ENCODE measurements at regions not wholly inside any gene's neighbourhood (a gene's known extent, or its start where the extent isn't known, plus 50 kb on each side); places are given as distances from the start of the nearest gene placed in this dataset.
"Not testable (repeated sequence)": the region's sequence is repeated elsewhere in the genome, so short reads cannot be mapped to it uniquely, and the experiment has no call there.

DNA sequence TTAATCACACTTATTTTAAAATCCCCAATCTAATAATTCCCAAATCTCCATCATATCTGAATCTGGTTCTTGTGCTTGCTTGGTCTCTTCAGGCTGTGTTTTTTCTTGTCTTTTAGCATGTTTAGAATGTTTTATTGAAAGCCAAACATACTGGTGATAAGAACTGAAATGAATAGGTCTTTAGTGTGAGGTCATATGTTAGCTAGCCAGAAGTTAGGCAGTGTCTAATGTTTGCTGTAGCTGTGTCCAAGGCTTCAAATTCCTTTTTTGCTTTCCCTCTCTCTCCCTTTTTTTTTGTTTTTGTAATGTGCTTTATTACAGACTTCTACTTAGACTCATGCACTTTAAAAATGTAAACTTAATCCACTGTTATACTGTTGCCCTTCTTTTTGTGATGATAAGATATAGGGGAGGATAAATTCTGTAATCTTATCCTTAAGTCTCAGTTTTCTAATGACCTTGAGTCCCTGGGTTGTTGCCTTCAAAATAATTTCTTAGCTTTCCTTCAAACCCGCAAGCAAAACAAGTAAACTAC lies 725.1 kb downstream of the BRINP3 start:
- no peak overlapping the region for H3K27ac ChIP-seq
- no peak overlapping the region for H2AFZ ChIP-seq
- TF ChIP-seq EZH2phosphoT487 (IDR thresholded peaks at IDR 0.05; ENCODE audit: insufficient read depth, low read depth) (no peak), EZH2 (IDR thresholded peaks at IDR 0.05; ENCODE audit: insufficient read depth, poor library complexity, severe bottlenecking) (no peak)
- no peaks in the 10 kb centered on the region for H3K27me3 ChIP-seq (replicated peaks; ENCODE audit: insufficient read depth)
- in situ Hi-C loops (cut with MboI), result no loop called here
- 68 to 83% methylated on average over 1 of the region's 1 CpG for WGBS, 2 experiments (ENCODE audit: low coverage in 1 of 2, low lambda C conversion rate in 2 of 2, missing lambda C conversion rate in 2 of 2)
- no peak overlapping the region for H3K4me2 ChIP-seq (ENCODE audit: unreplicated experiment)
- no peak for DNase-seq
- no peaks in the 10 kb centered on the region for H3K36me3 ChIP-seq (ENCODE audit: low read depth)
- H3K9ac ChIP-seq, result no peak overlapping the region
- no peaks in the 10 kb centered on the region for H3K9me2 ChIP-seq (ENCODE audit: insufficient read depth)
- H3K4me1 ChIP-seq (ENCODE audit: insufficient read depth), result no peaks in the 10 kb centered on the region
- H3K9me3 ChIP-seq (ENCODE audit: low read depth), result peaks cover 7% of the 10 kb centered on the region
- H3F3A ChIP-seq (ENCODE audit: insufficient read depth), result no peaks in the 10 kb centered on the region
- H3K4me3 ChIP-seq, result no peak overlapping the region
- H3K79me2 ChIP-seq (ENCODE audit: insufficient read depth), result no peaks in the 10 kb centered on the region
- H4K20me1 ChIP-seq (ENCODE audit: insufficient read depth), result no peaks in the 10 kb centered on the region

DNA sequence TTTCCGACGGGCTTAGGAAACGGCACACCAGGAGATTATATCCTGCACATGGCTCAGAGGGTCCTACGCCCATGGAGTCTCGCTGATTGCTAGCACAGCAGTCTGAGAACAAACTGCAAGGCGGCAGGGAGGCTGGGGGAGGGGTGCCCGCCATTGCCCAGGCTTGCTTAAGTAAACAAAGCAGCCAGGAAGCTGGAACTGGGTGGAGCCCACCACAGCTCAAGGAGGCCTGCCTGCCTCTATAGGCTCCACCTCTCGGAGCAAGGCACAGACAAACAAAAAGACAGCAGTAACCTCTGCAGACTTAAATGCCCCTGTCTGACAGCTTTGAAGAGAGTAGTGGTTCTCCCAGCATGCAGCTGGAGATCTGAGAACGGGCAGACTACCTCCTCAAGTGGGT lies 722.6 kb downstream of the BRINP3 start:
- H3K36me3 ChIP-seq (ENCODE audit: low read depth); H3K9me3 ChIP-seq (ENCODE audit: low read depth); in situ Hi-C loops (cut with MboI); H3K9me2 ChIP-seq (ENCODE audit: insufficient read depth); H4K20me1 ChIP-seq (ENCODE audit: insufficient read depth); H3K4me1 ChIP-seq (ENCODE audit: insufficient read depth); H3K4me2 ChIP-seq (ENCODE audit: unreplicated experiment); H2AFZ ChIP-seq; H3K27me3 ChIP-seq (replicated peaks; ENCODE audit: insufficient read depth); H3K27ac ChIP-seq; DNase-seq; H3K4me3 ChIP-seq; H3K79me2 ChIP-seq (ENCODE audit: insufficient read depth); H3K9ac ChIP-seq; H3F3A ChIP-seq (ENCODE audit: insufficient read depth): not testable (repeated sequence)
- 22 to 26% methylated on average over 9 of the region's 9 CpGs for WGBS, 2 experiments (ENCODE audit: low coverage in 1 of 2, low lambda C conversion rate in 2 of 2, missing lambda C conversion rate in 2 of 2)

- 5 to 11% methylated on average over 2 of the region's 2 CpGs for WGBS, 2 experiments (ENCODE audit: low coverage in 1 of 2, low lambda C conversion rate in 2 of 2, missing lambda C conversion rate in 2 of 2)
- no peaks in the 10 kb centered on the region for H3K9me2 ChIP-seq (ENCODE audit: insufficient read depth)
- H4K20me1 ChIP-seq (ENCODE audit: insufficient read depth), result no peaks in the 10 kb centered on the region
- no peaks in the 10 kb centered on the region for H3F3A ChIP-seq (ENCODE audit: insufficient read depth)
- H3K9me3 ChIP-seq (ENCODE audit: low read depth), result no peaks in the 10 kb centered on the region
- DNase-seq, result no peak
- no peak overlapping the region for H3K4me3 ChIP-seq
- no peak overlapping the region for H3K27ac ChIP-seq
- H3K79me2 ChIP-seq (ENCODE audit: insufficient read depth), result no peaks in the 10 kb centered on the region
- H3K9ac ChIP-seq, result no peak overlapping the region
- TF ChIP-seq EZH2phosphoT487 (IDR thresholded peaks at IDR 0.05; ENCODE audit: insufficient read depth, low read depth), result no peak
- no peak for TF ChIP-seq EZH2 (IDR thresholded peaks at IDR 0.05; ENCODE audit: insufficient read depth, poor library complexity, severe bottlenecking)
- no peaks in the 10 kb centered on the region for H3K36me3 ChIP-seq (ENCODE audit: low read depth)
- H3K4me2 ChIP-seq (ENCODE audit: unreplicated experiment), result no peak overlapping the region
- in situ Hi-C loops (cut with MboI), result no loop called here
- H3K27me3 ChIP-seq (replicated peaks; ENCODE audit: insufficient read depth), result no peaks in the 10 kb centered on the region
- no peak overlapping the region for H2AFZ ChIP-seq
- H3K4me1 ChIP-seq (ENCODE audit: insufficient read depth), result no peaks in the 10 kb centered on the region
These were observed 713.0 kb downstream of the BRINP3 start for GRCh38 chr1:189764391-189765320.

DNA sequence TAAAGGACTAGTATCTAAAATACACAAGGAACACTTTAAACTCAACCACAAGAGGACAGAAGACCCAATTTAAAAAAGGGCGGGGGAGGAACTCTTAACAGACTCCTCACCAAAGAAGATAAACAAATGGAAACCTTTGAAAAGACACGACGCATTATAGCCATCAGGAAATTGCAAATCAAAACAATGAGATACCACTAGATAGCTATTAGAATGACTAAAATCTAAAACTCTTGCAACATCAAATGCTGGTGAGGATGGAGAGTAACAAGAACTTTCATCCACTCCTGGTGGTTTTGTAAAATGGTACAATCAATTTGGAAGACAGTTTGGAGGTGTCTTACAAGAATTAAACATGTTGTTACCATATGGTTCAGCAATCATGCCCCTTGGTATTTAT lies 708.2 kb downstream of the BRINP3 start:
- WGBS, 2 experiments (ENCODE audit: low coverage in 1 of 2, low lambda C conversion rate in 2 of 2, missing lambda C conversion rate in 2 of 2), result 8 to 12% methylated on average over 3 of the region's 3 CpGs
- H3F3A ChIP-seq (ENCODE audit: insufficient read depth), result no peaks in the 10 kb centered on the region
- H3K9ac ChIP-seq, result no peak overlapping the region
- H3K36me3 ChIP-seq (ENCODE audit: low read depth), result no peaks in the 10 kb centered on the region
- H3K4me1 ChIP-seq (ENCODE audit: insufficient read depth), result no peaks in the 10 kb centered on the region
- H2AFZ ChIP-seq, result no peak overlapping the region
- no peak for TF ChIP-seq EZH2 (IDR thresholded peaks at IDR 0.05; ENCODE audit: insufficient read depth, poor library complexity, severe bottlenecking)
- no peak for TF ChIP-seq EZH2phosphoT487 (IDR thresholded peaks at IDR 0.05; ENCODE audit: insufficient read depth, low read depth)
- H4K20me1 ChIP-seq (ENCODE audit: insufficient read depth), result no peaks in the 10 kb centered on the region
- in situ Hi-C loops (cut with MboI), result no loop called here
- no peaks in the 10 kb centered on the region for H3K27me3 ChIP-seq (replicated peaks; ENCODE audit: insufficient read depth)
- no peaks in the 10 kb centered on the region for H3K79me2 ChIP-seq (ENCODE audit: insufficient read depth)
- H3K9me2 ChIP-seq (ENCODE audit: insufficient read depth), result no peaks in the 10 kb centered on the region
- no peak overlapping the region for H3K27ac ChIP-seq
- no peak overlapping the region for H3K4me3 ChIP-seq
- no peak overlapping the region for H3K4me2 ChIP-seq (ENCODE audit: unreplicated experiment)
- no peak for DNase-seq
- no peaks in the 10 kb centered on the region for H3K9me3 ChIP-seq (ENCODE audit: low read depth)
